ENCODE measurements at regions not wholly inside any gene's neighbourhood (a gene's known extent, or its start where the extent isn't known, plus 50 kb on each side); places are given as distances from the start of the nearest gene placed in this dataset.
"Not testable (repeated sequence)": the region's sequence is repeated elsewhere in the genome, so short reads cannot be mapped to it uniquely, and the experiment has no call there.

DNA sequence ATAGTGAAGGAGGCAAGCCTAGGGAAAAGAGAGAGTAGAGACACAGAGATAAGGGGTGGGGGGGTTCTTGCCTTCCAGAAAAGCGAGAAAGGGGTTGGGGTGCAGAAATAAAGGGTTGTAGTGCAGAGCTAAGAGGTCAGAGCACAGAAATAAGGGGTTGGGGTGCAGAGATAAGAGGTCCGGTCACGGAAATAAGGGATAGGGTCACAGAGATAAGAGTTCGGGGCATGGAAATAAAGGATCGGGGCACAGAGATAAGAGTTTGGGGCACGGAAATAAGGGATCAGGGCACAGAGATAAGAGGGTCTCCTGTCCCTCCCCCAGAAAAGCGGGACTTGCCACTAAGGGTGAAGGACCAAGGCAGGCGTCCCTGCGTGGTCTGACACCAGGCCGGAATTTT is 222.0 kb downstream of the OTOP1 start:
- TF ChIP-seq, protein P1, sequence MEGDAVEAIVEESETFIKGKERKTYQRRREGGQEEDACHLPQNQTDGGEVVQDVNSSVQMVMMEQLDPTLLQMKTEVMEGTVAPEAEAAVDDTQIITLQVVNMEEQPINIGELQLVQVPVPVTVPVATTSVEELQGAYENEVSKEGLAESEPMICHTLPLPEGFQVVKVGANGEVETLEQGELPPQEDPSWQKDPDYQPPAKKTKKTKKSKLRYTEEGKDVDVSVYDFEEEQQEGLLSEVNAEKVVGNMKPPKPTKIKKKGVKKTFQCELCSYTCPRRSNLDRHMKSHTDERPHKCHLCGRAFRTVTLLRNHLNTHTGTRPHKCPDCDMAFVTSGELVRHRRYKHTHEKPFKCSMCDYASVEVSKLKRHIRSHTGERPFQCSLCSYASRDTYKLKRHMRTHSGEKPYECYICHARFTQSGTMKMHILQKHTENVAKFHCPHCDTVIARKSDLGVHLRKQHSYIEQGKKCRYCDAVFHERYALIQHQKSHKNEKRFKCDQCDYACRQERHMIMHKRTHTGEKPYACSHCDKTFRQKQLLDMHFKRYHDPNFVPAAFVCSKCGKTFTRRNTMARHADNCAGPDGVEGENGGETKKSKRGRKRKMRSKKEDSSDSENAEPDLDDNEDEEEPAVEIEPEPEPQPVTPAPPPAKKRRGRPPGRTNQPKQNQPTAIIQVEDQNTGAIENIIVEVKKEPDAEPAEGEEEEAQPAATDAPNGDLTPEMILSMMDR (optimal IDR thresholded peaks at IDR 0.05 in 1 of 3, IDR thresholded peaks at IDR 0.05 in 1 of 3, conservative IDR thresholded peaks at IDR 0.05 in 1 of 3; ENCODE audit: extremely low read depth in 1 of 3, insufficient read depth in 2 of 3, low read length in 3 of 3): not testable (repeated sequence)
- not testable (repeated sequence) for TF ChIP-seq EZH2 (IDR thresholded peaks at IDR 0.05; ENCODE audit: low read length)
